22Rv1 (cell line): ENCODE measurements at regions not wholly inside any gene's neighbourhood (a gene's known extent, or its start where the extent isn't known, plus 50 kb on each side); places are given as distances from the start of the nearest gene placed in this dataset.

ENCODE experiments used
- CTCF ChIP-seq: fragments of 450-650 bp; IDR thresholded peaks from 2 replicates; pipeline ENCODE4 v1.5.1; 2017; ENCODE audit warnings: mild to moderate bottlenecking
- ZFX ChIP-seq: fragments of 450-650 bp; IDR thresholded peaks from 2 replicates; pipeline ENCODE4 v1.6.1; 2017; ENCODE audit warnings: antibody characterized with exemption, borderline replicate concordance

GRCh38 chr2:7884338-7884737, 797.5 kb upstream of the ID2 start:
- TF ChIP-seq CTCF (no peak), ZFX (no peak)
